GM19438 (cell line): ENCODE measurements at regions not wholly inside any gene's neighbourhood (a gene's known extent, or its start where the extent isn't known, plus 50 kb on each side); places are given as distances from the start of the nearest gene placed in this dataset.
"Not testable (repeated sequence)": the region's sequence is repeated elsewhere in the genome, so short reads cannot be mapped to it uniquely, and the experiment has no call there.

Source experiments
- ATAC-seq: cut with Tn5 transposase; IDR thresholded peaks from one replicate; pipeline ENCODE4 v1.9.1; 2021; ENCODE audit warnings: low read depth; ENCODE audit not compliant: unreplicated experiment

- ATAC-seq, result no peak
These were observed 326.4 kb upstream of the NAALADL2 start for GRCh38 chr3:174532776-174533175.

DNA sequence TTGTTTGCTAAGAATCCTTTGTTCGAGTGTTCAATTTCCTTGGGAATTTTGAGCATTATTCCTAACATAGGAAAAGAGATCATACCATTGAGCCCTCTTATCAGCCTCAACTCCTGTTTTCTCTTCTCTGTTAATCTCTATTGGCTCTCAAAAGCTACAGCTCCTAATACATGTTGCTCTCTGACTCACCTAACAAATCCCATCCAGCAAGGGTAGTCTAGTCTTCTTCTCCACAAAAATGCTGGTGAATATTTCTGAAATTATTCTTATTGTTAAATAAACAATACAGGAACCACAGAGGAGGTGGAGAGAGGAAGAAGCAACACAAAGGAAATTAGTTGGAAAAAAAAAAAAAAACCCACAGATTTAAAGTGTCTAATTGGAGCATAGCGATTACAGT is 325.8 kb upstream of the NAALADL2 start:
- no peak for ATAC-seq

DNA sequence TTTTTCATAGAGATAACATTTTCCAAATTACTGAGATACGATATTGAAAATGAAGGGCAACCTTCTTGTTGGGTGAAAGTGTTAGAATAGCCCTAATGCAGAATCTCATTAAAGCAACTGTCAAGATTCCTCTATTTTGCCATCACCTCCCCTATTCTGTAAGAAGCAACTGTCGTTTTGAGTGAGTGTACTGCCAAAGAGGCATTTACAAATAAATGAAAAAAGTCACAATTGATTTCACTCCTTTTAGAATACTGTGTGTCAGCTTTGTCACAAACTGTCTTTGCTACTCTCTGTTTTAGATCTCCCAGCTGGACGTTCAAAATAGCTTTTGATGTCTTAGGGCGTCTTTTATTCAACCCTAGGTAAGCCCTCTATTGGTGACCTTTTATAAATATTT is 322.8 kb upstream of the NAALADL2 start:
- no peak for ATAC-seq

DNA sequence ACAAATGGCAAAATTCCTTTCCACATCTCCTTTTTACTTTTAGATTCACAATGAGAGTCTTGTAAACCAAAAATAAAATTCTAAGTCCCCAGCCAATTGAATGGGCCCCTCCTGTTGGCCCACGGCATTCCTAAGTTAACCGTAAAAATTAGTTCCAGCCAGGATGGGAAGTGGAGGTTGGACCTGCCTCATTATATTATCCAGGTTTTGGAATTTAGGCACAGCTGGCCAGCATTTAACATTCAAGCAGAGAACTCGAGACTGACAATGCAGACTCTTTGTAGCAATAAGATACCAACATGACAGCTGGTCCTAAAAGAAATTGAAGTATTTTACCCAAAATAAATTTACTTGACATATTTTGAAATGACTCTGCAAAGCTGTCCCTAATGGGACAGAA is 321.0 kb upstream of the NAALADL2 start:
- ATAC-seq, result no peak

- ATAC-seq, result no peak
These were observed 318.8 kb upstream of the NAALADL2 start for GRCh38 chr3:174540116-174540908.

- no peak for ATAC-seq
These were observed 317.3 kb upstream of the NAALADL2 start for GRCh38 chr3:174541708-174542315.

GRCh38 chr3:174547801-174548435 is 311.2 kb upstream of the NAALADL2 start:
- no peak for ATAC-seq

DNA sequence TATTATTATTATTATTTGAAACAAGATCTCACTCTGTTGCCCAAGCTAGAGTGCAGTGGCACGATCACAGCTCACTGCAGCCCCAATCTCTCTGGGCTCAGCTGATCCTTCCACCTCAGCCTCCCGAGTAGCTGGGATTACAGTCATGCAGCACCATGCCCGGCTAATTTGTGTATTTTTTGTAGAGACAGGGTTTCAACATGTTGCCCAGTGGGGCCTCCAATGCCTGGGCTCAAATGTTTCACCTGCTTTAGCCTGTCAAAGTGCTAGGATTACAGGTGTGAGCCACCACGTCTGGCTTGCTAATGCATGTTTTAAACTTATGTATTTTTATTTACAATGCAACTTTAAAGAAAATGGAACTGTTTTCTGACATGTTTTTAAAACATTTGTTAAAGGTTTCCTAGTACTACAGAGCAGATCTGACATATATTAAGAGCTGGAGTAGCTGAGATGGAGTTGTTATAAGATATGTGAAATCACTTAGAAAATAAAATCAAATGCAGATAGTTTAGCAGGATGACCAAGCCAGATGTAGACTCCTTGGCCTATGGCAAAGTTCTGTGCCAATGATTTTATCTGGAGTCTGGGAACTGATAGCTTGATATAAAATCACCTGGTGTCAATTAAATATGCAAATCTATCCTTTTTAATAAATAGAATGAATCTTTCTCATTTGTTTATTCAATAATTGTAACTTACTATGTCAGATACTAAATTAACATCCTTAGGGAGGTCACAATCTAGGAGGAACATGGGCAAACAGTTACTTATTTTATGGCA is 310.1 kb upstream of the NAALADL2 start:
- no peak for ATAC-seq

DNA sequence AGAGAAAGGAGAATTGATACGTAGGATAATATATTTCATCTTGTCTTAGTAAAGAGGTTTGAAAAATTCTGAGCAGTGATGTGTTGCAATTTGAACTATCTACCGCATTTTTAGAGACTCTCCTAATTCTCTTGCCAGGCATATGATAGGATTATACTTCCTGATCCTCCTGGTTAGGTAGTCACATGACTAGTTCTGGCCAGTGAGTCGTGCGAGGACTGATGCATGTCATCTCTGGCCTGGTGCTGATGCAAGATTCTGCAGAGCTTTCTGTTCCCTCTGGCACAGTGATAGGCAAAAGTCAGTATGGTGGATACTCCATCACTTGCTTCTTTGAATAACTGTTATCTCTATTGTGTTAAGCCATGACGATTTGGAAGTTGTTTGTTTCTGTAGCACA is 277.6 kb upstream of the NAALADL2 start:
- ATAC-seq, result no peak

- ATAC-seq, result no peak
These were observed 275.7 kb upstream of the NAALADL2 start for GRCh38 chr3:174583396-174583795.

DNA sequence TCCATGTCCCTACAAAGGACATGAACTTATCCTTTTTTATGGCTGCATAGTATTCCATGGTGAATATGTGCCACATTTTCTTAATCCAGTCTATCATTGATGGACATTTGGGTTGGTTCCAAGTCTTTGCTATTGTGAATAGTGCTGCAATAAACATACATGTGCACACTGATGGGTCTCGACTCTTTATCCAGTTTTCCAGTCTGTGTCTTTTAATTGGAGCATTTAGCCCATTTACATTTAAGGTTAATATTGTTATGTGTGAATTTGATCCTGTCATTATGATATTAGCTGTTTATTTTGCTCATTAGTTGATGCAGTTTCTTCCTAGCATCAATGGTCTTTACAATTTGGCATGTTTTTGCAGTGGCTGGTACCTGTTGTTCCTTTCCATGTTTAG is 272.0 kb upstream of the NAALADL2 start:
- not testable (repeated sequence) for ATAC-seq

- no peak for ATAC-seq
These were observed 262.6 kb upstream of the NAALADL2 start for GRCh38 chr3:174596447-174596982.

DNA sequence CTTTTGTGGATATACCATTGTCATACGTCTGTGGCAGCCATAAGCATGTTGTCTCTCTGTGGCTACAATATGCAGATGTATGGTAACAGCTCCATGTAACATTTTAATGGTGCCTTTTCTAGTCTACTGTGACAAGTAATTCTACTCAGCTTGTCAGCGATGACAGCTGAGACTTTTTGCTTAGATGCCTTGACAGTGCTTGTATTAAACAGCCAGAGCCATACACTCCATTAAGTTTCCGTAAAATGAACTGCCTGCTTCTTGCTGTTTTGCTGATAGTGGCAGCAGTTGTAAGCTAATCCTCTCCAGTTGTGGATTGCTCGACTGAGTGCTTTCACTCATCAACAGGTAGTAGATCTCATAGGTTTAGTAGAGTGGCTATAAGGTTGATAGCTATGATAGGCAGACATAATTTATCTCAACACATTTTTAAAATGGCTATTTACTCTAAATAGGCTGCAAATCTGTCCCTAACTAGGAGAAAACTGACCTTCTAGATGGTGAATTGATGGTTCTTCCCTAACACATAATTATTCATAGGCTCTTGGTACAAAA is 260.2 kb upstream of the NAALADL2 start:
- ATAC-seq, result no peak

DNA sequence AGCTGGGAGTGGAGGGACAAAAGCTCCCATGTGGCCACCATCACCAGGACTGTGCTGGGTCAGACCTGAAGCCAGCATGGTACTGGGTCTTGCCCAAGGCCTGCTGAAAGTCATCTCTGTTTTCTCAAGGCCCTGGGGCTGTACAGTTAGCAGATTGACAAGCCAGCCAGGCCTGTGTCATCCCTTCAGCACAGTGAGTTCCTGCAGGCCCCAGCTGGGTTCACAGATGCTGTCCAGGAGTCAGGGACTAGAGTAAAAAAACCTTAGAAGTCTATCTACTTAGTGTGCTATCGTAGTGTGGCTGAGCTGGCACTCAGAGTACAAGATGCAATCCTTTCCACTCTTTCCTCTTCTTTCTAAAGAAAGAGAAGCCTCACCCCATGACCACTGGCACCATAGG is 246.0 kb upstream of the NAALADL2 start:
- ATAC-seq, result no peak

DNA sequence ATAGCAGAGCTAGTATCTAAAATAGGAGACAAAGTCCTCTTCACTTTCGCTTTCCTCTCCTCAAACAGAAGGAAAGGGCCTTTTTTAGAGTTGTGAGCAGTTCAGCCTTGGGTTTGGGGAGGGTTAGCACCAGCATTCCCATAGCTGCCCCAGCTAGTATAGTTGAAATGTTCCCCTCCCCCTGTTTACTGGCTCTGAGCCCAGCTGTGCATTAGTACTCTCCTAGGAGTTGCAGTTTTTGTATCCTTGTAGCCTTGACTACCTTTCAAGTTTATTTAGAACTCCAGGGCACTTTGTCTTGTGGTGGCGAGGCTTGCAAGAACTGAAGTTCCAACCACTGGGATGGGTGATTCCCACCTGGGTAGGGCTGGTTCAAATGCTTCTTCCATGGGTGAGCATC is 245.1 kb upstream of the NAALADL2 start:
- no peak for ATAC-seq

GRCh38 chr3:174618368-174619080 is 240.6 kb upstream of the NAALADL2 start:
- ATAC-seq, result no peak

DNA sequence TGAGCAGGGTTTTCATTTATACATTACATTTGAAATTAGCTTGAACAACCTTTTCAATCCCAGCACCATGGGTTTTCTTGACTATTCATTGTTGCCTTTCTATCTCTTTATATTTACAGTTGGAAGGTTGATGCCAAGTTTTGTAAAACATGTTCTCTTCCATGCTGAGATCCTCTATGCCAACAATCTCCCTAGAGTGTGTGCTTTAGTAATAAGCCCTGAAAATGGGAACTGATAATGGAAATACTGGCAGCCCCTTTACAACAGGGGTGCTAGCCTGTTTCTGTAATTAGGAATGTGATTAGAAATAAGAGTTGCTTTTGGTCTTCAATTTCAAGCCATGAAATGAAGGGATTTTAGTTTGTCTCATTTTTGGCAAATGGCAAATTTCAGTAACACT is 239.9 kb upstream of the NAALADL2 start:
- no peak for ATAC-seq

DNA sequence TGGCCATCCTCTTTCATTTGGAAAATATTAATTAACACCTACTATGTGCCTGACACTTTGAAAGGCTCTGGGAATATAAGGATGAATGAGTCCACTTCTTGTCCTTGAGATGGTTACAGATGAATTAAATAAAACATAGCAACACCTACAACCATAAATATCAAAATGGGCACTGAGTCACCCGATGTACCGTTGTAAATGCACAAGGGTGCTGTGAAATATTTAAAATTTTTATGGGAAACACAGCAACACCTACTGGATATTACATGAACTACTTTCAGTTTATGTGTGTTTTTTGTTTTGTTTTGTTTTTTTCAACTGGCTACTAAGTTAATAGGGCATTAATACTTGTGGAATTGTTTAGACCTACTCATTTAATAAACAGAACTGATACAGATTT is 239.0 kb upstream of the NAALADL2 start:
- no peak for ATAC-seq

- no peak for ATAC-seq
These were observed 238.2 kb upstream of the NAALADL2 start for GRCh38 chr3:174620855-174621472.
